HEK293 (cell line): ENCODE measurements at regions not wholly inside any gene's neighbourhood (a gene's known extent, or its start where the extent isn't known, plus 50 kb on each side); places are given as distances from the start of the nearest gene placed in this dataset.

ENCODE experiments used
- CTCF ChIA-PET: fragments of 350-600 bp; formaldehyde crosslinking; extraction: SDS; loops from one replicate; lab custom pipeline; 2021; ENCODE audit warnings: antibody characterized with exemption; lab: Yijun Ruan, JAX
- POLR2A ChIA-PET: fragments of 300-600 bp; formaldehyde crosslinking; extraction: SDS; loops from one replicate; lab custom pipeline; 2020; ENCODE audit warnings: antibody characterized with exemption, inconsistent platforms; lab: Yijun Ruan, JAX
- H3K27ac ChIP-seq: fragments of 200-500 bp; sonication (Bioruptor generic); 2 replicates; pipeline ENCODE4 v1.5.1; 2014; ENCODE audit warnings: low read depth, low read length, control low read depth, inconsistent platforms; ENCODE audit errors: extremely low read depth
- H3K36me3 ChIP-seq, 2 experiments: fragments of 200-500 bp in 1 of 2; sonication (Bioruptor generic) in 1 of 2; 1 replicate in 1 of 2; 2 replicates in 1 of 2; pipeline ENCODE4 v1.5.1; 2014 to 2017; ENCODE audit warnings: inconsistent platforms in 2 of 2, low read length in 2 of 2; ENCODE audit not compliant: control insufficient read depth in 2 of 2, insufficient read depth in 1 of 2
- H3K4me1 ChIP-seq: fragments of 200-500 bp; sonication (Bioruptor generic); 2 replicates; pipeline ENCODE4 v1.5.1; 2014; ENCODE audit warnings: mild to moderate bottlenecking, low read length, inconsistent platforms; ENCODE audit not compliant: control insufficient read depth, insufficient read depth
- H3K4me3 ChIP-seq: 2 replicates; pipeline ENCODE4 v1.5.1; 2011; ENCODE audit warnings: low read depth, mild to moderate bottlenecking, control low read depth, low read length, moderate library complexity
- H3K9me3 ChIP-seq: fragments of 200-500 bp; sonication (Bioruptor generic); 2 replicates; pipeline ENCODE4 v1.5.1; 2014; ENCODE audit warnings: low read depth, low read length, inconsistent platforms; ENCODE audit not compliant: control insufficient read depth, insufficient read depth
- OSR2 ChIP-seq: fragments of 450-650 bp; formaldehyde crosslinking; IDR thresholded peaks from 2 replicates; pipeline ENCODE4 v1.5.1; 2016; ENCODE audit warnings: missing biosample characterization, missing genetic modification characterization
- ZBTB1 ChIP-seq: fragments of 450-650 bp; formaldehyde crosslinking; IDR thresholded peaks from 2 replicates; pipeline ENCODE4 v1.5.1; 2016; ENCODE audit warnings: missing biosample characterization, missing genetic modification characterization
- ZBTB7A ChIP-seq: fragments of 450-650 bp; formaldehyde crosslinking; IDR thresholded peaks from 2 replicates; pipeline ENCODE4 v1.5.1; 2016; ENCODE audit warnings: low read depth, missing biosample characterization, missing genetic modification characterization
- ZIC2 ChIP-seq: fragments of 450-650 bp; formaldehyde crosslinking; IDR thresholded peaks from 2 replicates; pipeline ENCODE4 v1.5.1; 2016; ENCODE audit warnings: missing biosample characterization, missing genetic modification characterization
- ZNF19 ChIP-seq: fragments of 450-650 bp; formaldehyde crosslinking; IDR thresholded peaks from 2 replicates; pipeline ENCODE4; 2016; ENCODE audit warnings: missing biosample characterization, missing genetic modification characterization, low read depth
- ZNF2 ChIP-seq: fragments of 450-650 bp; formaldehyde crosslinking; IDR thresholded peaks from 2 replicates; pipeline ENCODE4 v1.5.1; 2016; ENCODE audit warnings: missing biosample characterization, missing genetic modification characterization
- ZNF214 ChIP-seq: fragments of 450-650 bp; formaldehyde crosslinking; IDR thresholded peaks from 2 replicates; pipeline ENCODE4 v1.5.1; 2017; ENCODE audit warnings: missing biosample characterization, mild to moderate bottlenecking, missing genetic modification characterization, borderline replicate concordance
- ZNF248 ChIP-seq: fragments of 450-650 bp; formaldehyde crosslinking; IDR thresholded peaks from 2 replicates; pipeline ENCODE4 v1.5.1; 2017; ENCODE audit warnings: missing biosample characterization, missing genetic modification characterization
- ZNF555 ChIP-seq: fragments of 450-650 bp; formaldehyde crosslinking; conservative IDR thresholded peaks from 2 replicates; pipeline ENCODE4 v1.5.1; 2017; ENCODE audit warnings: missing biosample characterization, mild to moderate bottlenecking, missing genetic modification characterization, inconsistent platforms
- ZNF670 ChIP-seq: fragments of 450-650 bp; formaldehyde crosslinking; IDR thresholded peaks from 2 replicates; pipeline ENCODE4 v1.5.1; 2016; ENCODE audit warnings: missing biosample characterization, missing genetic modification characterization, low read depth
- ZXDB ChIP-seq: fragments of 450-650 bp; formaldehyde crosslinking; IDR thresholded peaks from 2 replicates; pipeline ENCODE4 v1.5.1; 2016; ENCODE audit warnings: missing biosample characterization, missing genetic modification characterization
- TF ChIP-seq, protein P1 (sequence below): fragments of 450-650 bp; formaldehyde crosslinking; IDR thresholded peaks from 2 replicates; pipeline ENCODE4 v1.5.1; 2016; ENCODE audit warnings: missing biosample characterization, missing genetic modification characterization
- TF ChIP-seq, protein P2 (sequence below): fragments of 450-650 bp; formaldehyde crosslinking; IDR thresholded peaks from 2 replicates; pipeline ENCODE4 v1.5.1; 2016; ENCODE audit warnings: missing biosample characterization, missing genetic modification characterization
- TF ChIP-seq, protein P3 (sequence below): fragments of 450-650 bp; IDR thresholded peaks from 2 replicates; pipeline ENCODE4 v1.5.1; 2018; ENCODE audit warnings: missing biosample characterization, mild to moderate bottlenecking, missing genetic modification characterization
- TF ChIP-seq, protein P4 (sequence below): fragments of 450-650 bp; formaldehyde crosslinking; IDR thresholded peaks from 2 replicates; pipeline ENCODE4 v1.5.1; 2016; ENCODE audit warnings: missing biosample characterization, missing genetic modification characterization

DNA sequence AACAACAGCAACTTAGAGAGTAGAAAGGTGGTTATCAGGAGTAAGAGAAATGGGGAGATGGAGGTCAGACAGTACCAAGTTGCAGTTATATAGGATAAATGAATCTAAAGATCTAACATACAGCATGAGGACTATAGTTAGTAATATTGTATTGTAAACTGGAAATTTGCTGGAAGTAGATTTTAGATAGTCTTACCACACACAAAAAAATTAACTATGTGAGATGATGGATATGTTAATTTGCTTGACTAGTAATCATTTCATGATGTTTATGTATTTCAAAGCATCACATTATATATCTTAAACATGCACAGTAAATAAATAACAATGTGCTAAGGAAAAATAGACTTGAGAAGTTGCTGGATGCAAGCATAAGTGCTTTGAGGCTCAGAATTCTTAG is 622.1 kb downstream of the CCDC171 start (continued):
- TF ChIP-seq, protein P1, sequence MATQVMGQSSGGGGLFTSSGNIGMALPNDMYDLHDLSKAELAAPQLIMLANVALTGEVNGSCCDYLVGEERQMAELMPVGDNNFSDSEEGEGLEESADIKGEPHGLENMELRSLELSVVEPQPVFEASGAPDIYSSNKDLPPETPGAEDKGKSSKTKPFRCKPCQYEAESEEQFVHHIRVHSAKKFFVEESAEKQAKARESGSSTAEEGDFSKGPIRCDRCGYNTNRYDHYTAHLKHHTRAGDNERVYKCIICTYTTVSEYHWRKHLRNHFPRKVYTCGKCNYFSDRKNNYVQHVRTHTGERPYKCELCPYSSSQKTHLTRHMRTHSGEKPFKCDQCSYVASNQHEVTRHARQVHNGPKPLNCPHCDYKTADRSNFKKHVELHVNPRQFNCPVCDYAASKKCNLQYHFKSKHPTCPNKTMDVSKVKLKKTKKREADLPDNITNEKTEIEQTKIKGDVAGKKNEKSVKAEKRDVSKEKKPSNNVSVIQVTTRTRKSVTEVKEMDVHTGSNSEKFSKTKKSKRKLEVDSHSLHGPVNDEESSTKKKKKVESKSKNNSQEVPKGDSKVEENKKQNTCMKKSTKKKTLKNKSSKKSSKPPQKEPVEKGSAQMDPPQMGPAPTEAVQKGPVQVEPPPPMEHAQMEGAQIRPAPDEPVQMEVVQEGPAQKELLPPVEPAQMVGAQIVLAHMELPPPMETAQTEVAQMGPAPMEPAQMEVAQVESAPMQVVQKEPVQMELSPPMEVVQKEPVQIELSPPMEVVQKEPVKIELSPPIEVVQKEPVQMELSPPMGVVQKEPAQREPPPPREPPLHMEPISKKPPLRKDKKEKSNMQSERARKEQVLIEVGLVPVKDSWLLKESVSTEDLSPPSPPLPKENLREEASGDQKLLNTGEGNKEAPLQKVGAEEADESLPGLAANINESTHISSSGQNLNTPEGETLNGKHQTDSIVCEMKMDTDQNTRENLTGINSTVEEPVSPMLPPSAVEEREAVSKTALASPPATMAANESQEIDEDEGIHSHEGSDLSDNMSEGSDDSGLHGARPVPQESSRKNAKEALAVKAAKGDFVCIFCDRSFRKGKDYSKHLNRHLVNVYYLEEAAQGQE (tag by site-specific recombination) = no peak
- no peak for TF ChIP-seq OSR2 (tag by site-specific recombination)
- TF ChIP-seq, protein P2, sequence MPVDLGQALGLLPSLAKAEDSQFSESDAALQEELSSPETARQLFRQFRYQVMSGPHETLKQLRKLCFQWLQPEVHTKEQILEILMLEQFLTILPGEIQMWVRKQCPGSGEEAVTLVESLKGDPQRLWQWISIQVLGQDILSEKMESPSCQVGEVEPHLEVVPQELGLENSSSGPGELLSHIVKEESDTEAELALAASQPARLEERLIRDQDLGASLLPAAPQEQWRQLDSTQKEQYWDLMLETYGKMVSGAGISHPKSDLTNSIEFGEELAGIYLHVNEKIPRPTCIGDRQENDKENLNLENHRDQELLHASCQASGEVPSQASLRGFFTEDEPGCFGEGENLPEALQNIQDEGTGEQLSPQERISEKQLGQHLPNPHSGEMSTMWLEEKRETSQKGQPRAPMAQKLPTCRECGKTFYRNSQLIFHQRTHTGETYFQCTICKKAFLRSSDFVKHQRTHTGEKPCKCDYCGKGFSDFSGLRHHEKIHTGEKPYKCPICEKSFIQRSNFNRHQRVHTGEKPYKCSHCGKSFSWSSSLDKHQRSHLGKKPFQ (tag by site-specific recombination) = no peak

DNA sequence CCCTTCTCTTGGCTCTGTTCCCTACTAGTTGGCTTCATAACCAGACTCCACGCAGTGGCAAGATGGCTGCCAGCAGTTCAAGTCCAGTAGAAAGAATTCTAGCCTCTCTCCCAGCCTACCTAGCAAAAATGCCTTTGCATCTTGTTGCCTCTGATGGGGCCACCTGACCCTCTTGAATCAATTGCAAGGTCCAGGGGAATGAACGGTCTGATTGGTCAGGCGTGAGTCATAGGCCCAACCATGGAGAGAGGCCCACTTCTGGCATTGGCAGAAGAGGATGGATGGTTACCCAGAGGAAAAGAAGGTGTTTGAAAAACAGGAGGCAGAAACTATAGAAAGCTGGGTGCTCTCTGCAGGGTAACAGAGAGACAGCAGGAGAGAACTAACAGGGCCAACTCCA is 622.6 kb downstream of the CCDC171 start:
- POLR2A ChIA-PET = no interaction called here
- CTCF ChIA-PET = interaction anchor here (0.8 kb wide), 1 partner anchor 21 kb away, joined by 5 read pairs; no protein-coding TSS in a partner anchor
- H3K36me3 ChIP-seq = no peaks in the 10 kb centered on the region
- no peaks in the 10 kb centered on the region for H3K4me1 ChIP-seq
- no peak overlapping the region for H3K4me3 ChIP-seq
- H3K27ac ChIP-seq = no peak overlapping the region
- TF ChIP-seq ZBTB1 (tag by site-specific recombination) (no peak), ZNF2 (no peak), ZNF248 (tag by site-specific recombination) (no peak), ZNF19 (tag by site-specific recombination) (no peak), ZNF214 (tag by site-specific recombination) (no peak), ZNF670 (tag by site-specific recombination) (no peak), ZXDB (tag by site-specific recombination) (no peak), ZNF555 (tag by site-specific recombination) (no peak), ZBTB7A (tag by site-specific recombination) (no peak)
- TF ChIP-seq, protein P3, sequence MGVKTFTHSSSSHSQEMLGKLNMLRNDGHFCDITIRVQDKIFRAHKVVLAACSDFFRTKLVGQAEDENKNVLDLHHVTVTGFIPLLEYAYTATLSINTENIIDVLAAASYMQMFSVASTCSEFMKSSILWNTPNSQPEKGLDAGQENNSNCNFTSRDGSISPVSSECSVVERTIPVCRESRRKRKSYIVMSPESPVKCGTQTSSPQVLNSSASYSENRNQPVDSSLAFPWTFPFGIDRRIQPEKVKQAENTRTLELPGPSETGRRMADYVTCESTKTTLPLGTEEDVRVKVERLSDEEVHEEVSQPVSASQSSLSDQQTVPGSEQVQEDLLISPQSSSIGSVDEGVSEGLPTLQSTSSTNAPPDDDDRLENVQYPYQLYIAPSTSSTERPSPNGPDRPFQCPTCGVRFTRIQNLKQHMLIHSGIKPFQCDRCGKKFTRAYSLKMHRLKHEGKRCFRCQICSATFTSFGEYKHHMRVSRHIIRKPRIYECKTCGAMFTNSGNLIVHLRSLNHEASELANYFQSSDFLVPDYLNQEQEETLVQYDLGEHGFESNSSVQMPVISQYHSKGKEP (tag by site-specific recombination) = no peak
- TF ChIP-seq, protein P4, sequence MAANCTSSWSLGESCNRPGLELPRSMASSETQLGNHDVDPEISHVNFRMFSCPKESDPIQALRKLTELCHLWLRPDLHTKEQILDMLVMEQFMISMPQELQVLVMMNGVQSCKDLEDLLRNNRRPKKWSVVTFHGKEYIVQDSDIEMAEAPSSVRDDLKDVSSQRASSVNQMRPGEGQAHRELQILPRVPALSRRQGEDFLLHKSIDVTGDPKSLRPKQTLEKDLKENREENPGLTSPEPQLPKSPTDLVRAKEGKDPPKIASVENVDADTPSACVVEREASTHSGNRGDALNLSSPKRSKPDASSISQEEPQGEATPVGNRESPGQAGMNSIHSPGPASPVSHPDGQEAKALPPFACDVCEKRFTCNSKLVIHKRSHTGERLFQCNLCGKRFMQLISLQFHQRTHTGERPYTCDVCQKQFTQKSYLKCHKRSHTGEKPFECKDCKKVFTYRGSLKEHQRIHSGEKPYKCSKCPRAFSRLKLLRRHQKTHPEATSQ = no peak
- no peaks in the 10 kb centered on the region for H3K9me3 ChIP-seq

DNA sequence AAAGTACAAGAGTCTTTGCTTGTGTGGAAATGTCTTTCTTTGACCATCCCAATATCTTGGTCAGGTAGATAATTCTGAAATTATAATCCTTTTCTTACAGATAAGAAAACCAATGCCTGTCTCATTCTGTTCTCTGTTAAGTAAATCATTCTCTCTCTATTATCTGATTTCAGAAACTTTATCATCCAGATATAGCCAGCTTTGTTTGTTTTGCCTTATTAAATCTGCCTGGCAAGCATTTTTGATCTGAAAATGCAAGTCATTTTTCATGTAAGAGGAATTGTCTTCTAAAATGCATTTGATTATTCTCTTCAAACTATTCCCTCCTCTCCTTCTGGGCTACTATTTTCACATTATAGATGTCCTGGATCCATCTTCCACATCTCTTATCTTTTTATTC is 625.5 kb downstream of the CCDC171 start:
- Histone ChIP-seq H3K27ac (no peak overlapping the region), H3K9me3 (no peaks in the 10 kb centered on the region), H3K36me3 (no peaks in the 10 kb centered on the region), H3K4me3 (no peak overlapping the region), H3K4me1 (no peaks in the 10 kb centered on the region)
- CTCF ChIA-PET = no interaction called here
- POLR2A ChIA-PET = no interaction called here
- TF ChIP-seq ZIC2 (tag by site-specific recombination) = no peak
